ENCODE measurements at regions not wholly inside any gene's neighbourhood (a gene's known extent, or its start where the extent isn't known, plus 50 kb on each side); places are given as distances from the start of the nearest gene placed in this dataset.

- H3K27ac Mint-ChIP-seq = no peak overlapping the region
These were observed 535.5 kb downstream of the SQOR start for GRCh38 chr15:46170326-46170725.

GRCh38 chr15:46174122-46174521 is 539.3 kb downstream of the SQOR start:
- Histone ChIP-seq H3K4me1 (ENCODE audit: control insufficient read depth in 2 of 2, insufficient read depth in 2 of 2, low read length in 2 of 2) (no peaks in the 10 kb centered on the region), H3K36me3 (replicated peaks in 1 of 2; ENCODE audit: control extremely low read depth in 1 of 2, control insufficient read depth in 1 of 2, extremely low read depth in 1 of 2, insufficient read depth in 2 of 2, low read length in 1 of 2) (no peaks in the 10 kb centered on the region), H4K20me1 (ENCODE audit: control insufficient read depth, insufficient read depth, low read length, poor library complexity, severe bottlenecking) (no peaks in the 10 kb centered on the region), H2AFZ (ENCODE audit: insufficient read depth, low read depth, low read length, poor library complexity, severe bottlenecking) (no peak overlapping the region), H3K4me3 (ENCODE audit: control extremely low read depth in 1 of 5, extremely low read depth in 1 of 5, insufficient read depth in 1 of 5, low read depth in 2 of 5, low read length in 4 of 5) (no peak overlapping the region), H3K9me3 (ENCODE audit: control extremely low read depth in 1 of 3, control insufficient read depth in 2 of 3, insufficient read depth in 1 of 3, low read length in 2 of 3) (peaks cover 0 to 8% (median 0%) of the 10 kb centered on the region in 3 donors), H3K79me2 (ENCODE audit: control insufficient read depth, insufficient read depth, low read length) (no peaks in the 10 kb centered on the region), H3K27ac (ENCODE audit: low read length in 2 of 2) (no peak overlapping the region), H3K27me3 (replicated peaks in 1 of 4; ENCODE audit: control extremely low read depth in 1 of 4, control insufficient read depth in 3 of 4, insufficient read depth in 4 of 4, low read length in 3 of 4) (no peaks in the 10 kb centered on the region), H3K9ac (ENCODE audit: low read length) (no peak overlapping the region), H3K4me2 (replicated peaks; ENCODE audit: low read depth, low read length, poor library complexity, severe bottlenecking) (no peak overlapping the region)
- TF ChIP-seq, protein P1, sequence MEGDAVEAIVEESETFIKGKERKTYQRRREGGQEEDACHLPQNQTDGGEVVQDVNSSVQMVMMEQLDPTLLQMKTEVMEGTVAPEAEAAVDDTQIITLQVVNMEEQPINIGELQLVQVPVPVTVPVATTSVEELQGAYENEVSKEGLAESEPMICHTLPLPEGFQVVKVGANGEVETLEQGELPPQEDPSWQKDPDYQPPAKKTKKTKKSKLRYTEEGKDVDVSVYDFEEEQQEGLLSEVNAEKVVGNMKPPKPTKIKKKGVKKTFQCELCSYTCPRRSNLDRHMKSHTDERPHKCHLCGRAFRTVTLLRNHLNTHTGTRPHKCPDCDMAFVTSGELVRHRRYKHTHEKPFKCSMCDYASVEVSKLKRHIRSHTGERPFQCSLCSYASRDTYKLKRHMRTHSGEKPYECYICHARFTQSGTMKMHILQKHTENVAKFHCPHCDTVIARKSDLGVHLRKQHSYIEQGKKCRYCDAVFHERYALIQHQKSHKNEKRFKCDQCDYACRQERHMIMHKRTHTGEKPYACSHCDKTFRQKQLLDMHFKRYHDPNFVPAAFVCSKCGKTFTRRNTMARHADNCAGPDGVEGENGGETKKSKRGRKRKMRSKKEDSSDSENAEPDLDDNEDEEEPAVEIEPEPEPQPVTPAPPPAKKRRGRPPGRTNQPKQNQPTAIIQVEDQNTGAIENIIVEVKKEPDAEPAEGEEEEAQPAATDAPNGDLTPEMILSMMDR (IDR thresholded peaks at IDR 0.05) = no peak
- TF ChIP-seq EZH2 (IDR thresholded peaks at IDR 0.05; ENCODE audit: borderline replicate concordance, insufficient read depth, low read depth, low read length, poor library complexity, severe bottlenecking) = no peak
- no peak overlapping the region for H3K4me3 Mint-ChIP-seq
- ChIA-PET POLR2A (no interaction called here), CTCF (no interaction called here)
- no peaks in the 10 kb centered on the region for H3K27me3 Mint-ChIP-seq
- ATAC-seq (ENCODE audit: low read depth) (no peak), DNase-seq (no peak)
- H3K9me3 Mint-ChIP-seq (ENCODE audit: insufficient read depth) = peaks cover 6% of the 10 kb centered on the region
- WGBS (ENCODE audit: insufficient coverage) = no CpG with 5 or more reads among the region's 2 CpGs
- no peak overlapping the region for H3K27ac Mint-ChIP-seq
- no peaks in the 10 kb centered on the region for H3K4me1 Mint-ChIP-seq
- intact Hi-C loops (cut with micrococcal nuclease) = no loop called here

More at GRCh38 chr15:46170326-46170725, 535.5 kb downstream of the SQOR start:
- WGBS (ENCODE audit: insufficient coverage) = no CpG with 5 or more reads among the region's 3 CpGs
- Mint-ChIP-seq H3K4me3 (no peak overlapping the region), H3K9me3 (ENCODE audit: insufficient read depth) (peaks cover 8% of the 10 kb centered on the region), H3K27me3 (no peaks in the 10 kb centered on the region), H3K4me1 (no peaks in the 10 kb centered on the region)
- intact Hi-C loops (cut with micrococcal nuclease) = no loop called here
- no peak overlapping the region for H3K4me3 ChIP-seq (ENCODE audit: control extremely low read depth in 1 of 5, extremely low read depth in 1 of 5, insufficient read depth in 1 of 5, low read depth in 2 of 5, low read length in 4 of 5)
- no peaks in the 10 kb centered on the region for H4K20me1 ChIP-seq (ENCODE audit: control insufficient read depth, insufficient read depth, low read length, poor library complexity, severe bottlenecking)
- no peaks in the 10 kb centered on the region for H3K36me3 ChIP-seq (replicated peaks in 1 of 2; ENCODE audit: control extremely low read depth in 1 of 2, control insufficient read depth in 1 of 2, extremely low read depth in 1 of 2, insufficient read depth in 2 of 2, low read length in 1 of 2)
- POLR2A ChIA-PET = no interaction called here
- TF ChIP-seq, protein P1 (IDR thresholded peaks at IDR 0.05) = no peak
- no peak for TF ChIP-seq EZH2 (IDR thresholded peaks at IDR 0.05; ENCODE audit: borderline replicate concordance, insufficient read depth, low read depth, low read length, poor library complexity, severe bottlenecking)
- no peak overlapping the region for H3K27ac ChIP-seq (ENCODE audit: low read length in 2 of 2)
- no peak overlapping the region for H3K9ac ChIP-seq (ENCODE audit: low read length)
- H2AFZ ChIP-seq (ENCODE audit: insufficient read depth, low read depth, low read length, poor library complexity, severe bottlenecking) = no peak overlapping the region
- CTCF ChIA-PET = no interaction called here
- DNase-seq (no peak), ATAC-seq (ENCODE audit: low read depth) (no peak)
- no peaks in the 10 kb centered on the region for H3K79me2 ChIP-seq (ENCODE audit: control insufficient read depth, insufficient read depth, low read length)
- H3K4me1 ChIP-seq (ENCODE audit: control insufficient read depth in 2 of 2, insufficient read depth in 2 of 2, low read length in 2 of 2) = no peaks in the 10 kb centered on the region
- H3K27me3 ChIP-seq (replicated peaks in 1 of 4; ENCODE audit: control extremely low read depth in 1 of 4, control insufficient read depth in 3 of 4, insufficient read depth in 4 of 4, low read length in 3 of 4) = no peaks in the 10 kb centered on the region
- no peak overlapping the region for H3K4me2 ChIP-seq (replicated peaks; ENCODE audit: low read depth, low read length, poor library complexity, severe bottlenecking)
- peaks cover 0 to 8% (median 0%) of the 10 kb centered on the region in 3 donors for H3K9me3 ChIP-seq (ENCODE audit: control extremely low read depth in 1 of 3, control insufficient read depth in 2 of 3, insufficient read depth in 1 of 3, low read length in 2 of 3)

All from B cell (primary cell).